ENCODE measurements at regions not wholly inside any gene's neighbourhood (a gene's known extent, or its start where the extent isn't known, plus 50 kb on each side); places are given as distances from the start of the nearest gene placed in this dataset.

GRCh38 chr3:158950178-158950901 is 148.5 kb downstream of the MFSD1 start:
- H3K79me2 ChIP-seq (replicated peaks; ENCODE audit: insufficient read depth, low read length), result no peaks in the 10 kb centered on the region
- no peaks in the 10 kb centered on the region for H3K36me3 ChIP-seq (ENCODE audit: insufficient read depth, low read length)
- H2AFZ ChIP-seq (ENCODE audit: low read depth, low read length), result no peak overlapping the region
- TF ChIP-seq TAF1 (IDR thresholded peaks at IDR 0.05; ENCODE audit: low read depth) (no peak), EZH2 (IDR thresholded peaks at IDR 0.05; ENCODE audit: borderline replicate concordance, insufficient read depth, low read length, poor library complexity, severe bottlenecking) (no peak), POLR2AphosphoS5 (IDR thresholded peaks at IDR 0.05) (no peak), SMC3 (conservative IDR thresholded peaks at IDR 0.05; ENCODE audit: poor library complexity) (no peak), REST (IDR thresholded peaks at IDR 0.05; ENCODE audit: borderline replicate concordance) (no peak), RAD21 (conservative IDR thresholded peaks at IDR 0.05) (no peak), EP300 (conservative IDR thresholded peaks at IDR 0.05; ENCODE audit: poor library complexity, severe bottlenecking) (no peak), CTCF (IDR thresholded peaks at IDR 0.05; ENCODE audit: poor library complexity, severe bottlenecking) (no peak), MXI1 (conservative IDR thresholded peaks at IDR 0.05; ENCODE audit: poor library complexity, severe bottlenecking) (no peak)
- no peaks in the 10 kb centered on the region for H3K9me3 ChIP-seq (ENCODE audit: low read length)
- H3K9ac ChIP-seq (ENCODE audit: low read length), result no peak overlapping the region
- H3K27me3 ChIP-seq (ENCODE audit: insufficient read depth, low read depth, low read length), result no peaks in the 10 kb centered on the region
- no peaks in the 10 kb centered on the region for H4K20me1 ChIP-seq (ENCODE audit: insufficient read depth)
- no peak overlapping the region for H3K4me2 ChIP-seq (ENCODE audit: low read length)
- H3K9me2 ChIP-seq (ENCODE audit: insufficient read depth, low read length), result no peaks in the 10 kb centered on the region
- no peak overlapping the region for H3K27ac ChIP-seq (ENCODE audit: low read length)
- no peaks in the 10 kb centered on the region for H3F3A ChIP-seq (ENCODE audit: insufficient read depth, low read length, poor library complexity, severe bottlenecking)
- H3K4me3 ChIP-seq (ENCODE audit: low read length), result no peak overlapping the region

- TF ChIP-seq MXI1 (conservative IDR thresholded peaks at IDR 0.05; ENCODE audit: poor library complexity, severe bottlenecking), result peak; percentile 3
- TF ChIP-seq POLR2AphosphoS5 (IDR thresholded peaks at IDR 0.05), result peak; percentile 30
- no peak for TF ChIP-seq CTCF (IDR thresholded peaks at IDR 0.05; ENCODE audit: poor library complexity, severe bottlenecking)
- no peak for TF ChIP-seq RAD21 (conservative IDR thresholded peaks at IDR 0.05)
- no peak for TF ChIP-seq SMC3 (conservative IDR thresholded peaks at IDR 0.05; ENCODE audit: poor library complexity)
- Histone ChIP-seq H3K79me2 (replicated peaks; ENCODE audit: insufficient read depth, low read length) (no peaks in the 10 kb centered on the region), H3F3A (ENCODE audit: insufficient read depth, low read length, poor library complexity, severe bottlenecking) (no peaks in the 10 kb centered on the region), H3K9me2 (ENCODE audit: insufficient read depth, low read length) (no peaks in the 10 kb centered on the region), H3K27ac (ENCODE audit: low read length) (peak overlapping the region; percentile 59), H2AFZ (ENCODE audit: low read depth, low read length) (no peak overlapping the region), H3K4me3 (ENCODE audit: low read length) (no peak overlapping the region), H3K36me3 (ENCODE audit: insufficient read depth, low read length) (no peaks in the 10 kb centered on the region), H3K4me2 (ENCODE audit: low read length) (no peak overlapping the region), H3K9me3 (ENCODE audit: low read length) (no peaks in the 10 kb centered on the region), H3K27me3 (ENCODE audit: insufficient read depth, low read depth, low read length) (no peaks in the 10 kb centered on the region), H3K9ac (ENCODE audit: low read length) (peak overlapping the region; percentile 3), H4K20me1 (ENCODE audit: insufficient read depth) (no peaks in the 10 kb centered on the region)
Observed at GRCh38 chr3:158953131-158953530, 151.3 kb downstream of the MFSD1 start.

Data from neural cell (in vitro differentiated cells).